ENCODE measurements at regions not wholly inside any gene's neighbourhood (a gene's known extent, or its start where the extent isn't known, plus 50 kb on each side); places are given as distances from the start of the nearest gene placed in this dataset.

GRCh38 chr3:146326875-146327543 lies 76.1 kb upstream of the PLSCR4 start:
- TF ChIP-seq POLR2A (IDR thresholded peaks at IDR 0.05), result no peak
- TF ChIP-seq CTCF (IDR thresholded peaks at IDR 0.05), result peak in 6 of 7 experiments; percentile 37 to 86 (median 78)
